Trophoblast cell (in vitro differentiated cells and primary cell): ENCODE measurements at regions not wholly inside any gene's neighbourhood (a gene's known extent, or its start where the extent isn't known, plus 50 kb on each side); places are given as distances from the start of the nearest gene placed in this dataset.
"Not testable (repeated sequence)": the region's sequence is repeated elsewhere in the genome, so short reads cannot be mapped to it uniquely, and the experiment has no call there.

ENCODE experiments used
- DNase-seq, 2 donors: peaks; one replicate each; pipeline ENCODE4 v3.0.0-alpha.2; 2016
- H2AFZ ChIP-seq: 2 replicates; pipeline ENCODE4 v1.6.1; 2013; ENCODE audit warnings: low read length, moderate library complexity, mild to moderate bottlenecking; ENCODE audit not compliant: insufficient read depth, poor library complexity
- H2AK5ac ChIP-seq: 2 replicates; pipeline ENCODE4 v1.6.1; 2013; ENCODE audit warnings: mild to moderate bottlenecking, low read length
- H2BK120ac ChIP-seq: 2 replicates; pipeline ENCODE4 v1.6.1; 2013; ENCODE audit warnings: low read length, mild to moderate bottlenecking, moderate library complexity; ENCODE audit not compliant: insufficient read depth, poor library complexity
- H2BK12ac ChIP-seq: 2 replicates; pipeline ENCODE4 v1.6.1; 2013; ENCODE audit warnings: mild to moderate bottlenecking, low read length, moderate library complexity
- H2BK5ac ChIP-seq: 2 replicates; pipeline ENCODE4 v1.6.1; 2013; ENCODE audit warnings: low read length, low read depth, moderate library complexity, mild to moderate bottlenecking; ENCODE audit not compliant: poor library complexity
- H3K14ac ChIP-seq: 2 replicates; pipeline ENCODE4 v1.6.1; 2013; ENCODE audit warnings: mild to moderate bottlenecking, low read length
- H3K18ac ChIP-seq: 2 replicates; pipeline ENCODE4 v1.6.1; 2013; ENCODE audit warnings: mild to moderate bottlenecking, low read length
- H3K23ac ChIP-seq: 2 replicates; pipeline ENCODE4 v1.6.1; 2013; ENCODE audit warnings: low read length
- H3K27ac ChIP-seq: 2 replicates; pipeline ENCODE4 v1.5.1; 2013; ENCODE audit warnings: low read depth, mild to moderate bottlenecking, inconsistent platforms, low read length, moderate library complexity
- H3K27me3 ChIP-seq: 2 replicates; pipeline ENCODE4 v1.6.1; 2013; ENCODE audit warnings: inconsistent platforms, mild to moderate bottlenecking, low read length, moderate library complexity; ENCODE audit not compliant: insufficient read depth
- H3K36me3 ChIP-seq, 2 experiments: 1 replicate in 1 of 2; 2 replicates in 1 of 2; pipeline ENCODE4 v1.6.1; 2013; ENCODE audit warnings: low read length in 2 of 2, mild to moderate bottlenecking in 2 of 2, moderate library complexity in 1 of 2; ENCODE audit not compliant: insufficient read depth in 2 of 2, control insufficient read depth in 1 of 2
- H3K4ac ChIP-seq: 2 replicates; pipeline ENCODE4 v1.6.1; 2013; ENCODE audit warnings: low read depth, mild to moderate bottlenecking, low read length, moderate library complexity
- H3K4me1 ChIP-seq, 2 experiments: 1 replicate in 1 of 2; 2 replicates in 1 of 2; pipeline ENCODE4 v1.6.1; 2013; ENCODE audit warnings: low read length in 2 of 2, mild to moderate bottlenecking in 2 of 2, moderate library complexity in 1 of 2; ENCODE audit not compliant: insufficient read depth in 2 of 2, control insufficient read depth in 1 of 2
- H3K4me2 ChIP-seq: 2 replicates; pipeline ENCODE4 v1.6.1; 2013; ENCODE audit warnings: inconsistent platforms, mild to moderate bottlenecking, low read length, moderate library complexity
- H3K4me3 ChIP-seq: 2 replicates; pipeline ENCODE4 v1.5.1; 2013; ENCODE audit warnings: mild to moderate bottlenecking, low read depth, low read length, inconsistent platforms
- H3K79me1 ChIP-seq: one replicate; pipeline ENCODE4 v1.6.1; 2013; ENCODE audit warnings: low read length
- H3K79me2 ChIP-seq: 2 replicates; pipeline ENCODE4 v1.6.1; 2013; ENCODE audit warnings: low read length, mild to moderate bottlenecking; ENCODE audit not compliant: control insufficient read depth, insufficient read depth, poor library complexity
- H3K9ac ChIP-seq: 2 replicates; pipeline ENCODE4 v1.6.1; 2013; ENCODE audit warnings: mild to moderate bottlenecking, low read length
- H3K9me3 ChIP-seq: 2 replicates; pipeline ENCODE4 v1.6.1; 2013; ENCODE audit warnings: low read depth, mild to moderate bottlenecking, control low read depth, inconsistent platforms, low read length; ENCODE audit not compliant: insufficient read depth
- H4K12ac ChIP-seq: 2 replicates; pipeline ENCODE4 v1.6.1; 2013; ENCODE audit warnings: low read depth, mild to moderate bottlenecking, low read length, moderate library complexity
- H4K8ac ChIP-seq: 2 replicates; pipeline ENCODE4 v1.6.1; 2013; ENCODE audit warnings: low read depth, mild to moderate bottlenecking, low read length, moderate library complexity
- H4K91ac ChIP-seq: one replicate; pipeline ENCODE4 v1.6.1; 2013; ENCODE audit warnings: low read depth, mild to moderate bottlenecking, low read length, moderate library complexity
- WGBS: extraction: QIAGEN DNeasy Blood & Tissue Kit; methylation state at CpG from one replicate; pipeline ENCODE4 v1.1.7; 2013; ENCODE audit warnings: missing lambda C conversion rate; ENCODE audit not compliant: insufficient read length, insufficient coverage; ENCODE audit errors: extremely low coverage; 5-methylcytosine and 5-hydroxymethylcytosine counted together

DNA sequence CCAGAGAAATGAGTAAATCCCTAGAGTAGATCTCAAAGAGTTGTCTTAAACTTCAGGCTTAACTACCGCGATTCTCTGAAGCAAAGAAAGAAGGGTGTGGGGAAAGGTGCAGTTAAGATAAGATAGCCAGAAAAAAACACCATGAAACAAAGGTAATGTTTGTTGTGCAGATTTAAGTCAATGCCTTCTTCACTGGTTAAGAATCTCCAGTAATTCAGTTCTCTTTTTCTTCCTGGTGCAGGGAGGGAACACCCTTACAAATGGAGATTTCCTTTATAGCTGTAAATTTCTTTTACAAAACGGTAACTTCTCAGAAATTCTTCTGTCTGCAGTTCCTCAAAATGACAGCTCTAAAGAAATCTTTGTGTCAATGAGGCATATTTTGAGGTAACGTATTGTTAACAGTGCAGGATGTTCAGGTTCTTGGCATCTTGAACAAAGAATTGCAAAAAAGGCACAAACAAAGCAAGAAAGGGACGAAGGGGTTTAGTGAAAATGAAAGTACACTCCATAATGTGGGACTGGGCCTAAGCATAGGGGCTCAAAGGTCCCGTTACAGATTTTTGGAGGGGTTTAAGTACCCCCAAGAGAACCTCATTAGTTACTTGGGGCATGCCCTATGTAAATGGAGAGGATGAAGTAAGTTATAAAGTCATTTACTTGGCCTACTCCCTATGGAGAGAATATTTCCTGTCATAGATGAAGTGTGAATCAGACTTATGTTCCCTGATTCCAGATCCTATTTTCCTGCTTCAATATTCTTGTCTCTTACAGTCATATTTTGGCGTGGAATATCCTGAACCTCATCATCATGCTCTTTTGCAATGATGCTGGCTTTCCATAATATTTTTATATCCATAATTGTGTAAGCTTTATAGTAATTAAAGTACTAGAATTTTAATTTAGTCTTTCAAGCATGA lies 492.0 kb downstream of the PCDH11X start:
- no peaks in the 10 kb centered on the region for H3K36me3 ChIP-seq
- no peak overlapping the region for H4K12ac ChIP-seq
- H3K27me3 ChIP-seq: no peaks in the 10 kb centered on the region
- no peaks in the 10 kb centered on the region for H3K4me1 ChIP-seq
- H3K9me3 ChIP-seq: no peaks in the 10 kb centered on the region
- no peak overlapping the region for H3K4ac ChIP-seq
- H3K79me1 ChIP-seq: no peaks in the 10 kb centered on the region
- no peak overlapping the region for H3K9ac ChIP-seq
- WGBS: no CpG with 5 or more reads among the region's 7 CpGs
- H2AFZ ChIP-seq: no peak overlapping the region
- H3K23ac ChIP-seq: no peak overlapping the region
- no peak overlapping the region for H2BK120ac ChIP-seq
- H3K14ac ChIP-seq: no peak overlapping the region
- H3K27ac ChIP-seq: no peak overlapping the region
- no peaks in the 10 kb centered on the region for H3K79me2 ChIP-seq
- no peak overlapping the region for H2BK5ac ChIP-seq
- no peak overlapping the region for H4K91ac ChIP-seq
- no peak overlapping the region for H2BK12ac ChIP-seq
- no peak overlapping the region for H3K4me2 ChIP-seq
- no peak overlapping the region for H3K4me3 ChIP-seq
- no peak overlapping the region for H4K8ac ChIP-seq
- no peak for DNase-seq
- no peak overlapping the region for H3K18ac ChIP-seq
- no peak overlapping the region for H2AK5ac ChIP-seq

DNA sequence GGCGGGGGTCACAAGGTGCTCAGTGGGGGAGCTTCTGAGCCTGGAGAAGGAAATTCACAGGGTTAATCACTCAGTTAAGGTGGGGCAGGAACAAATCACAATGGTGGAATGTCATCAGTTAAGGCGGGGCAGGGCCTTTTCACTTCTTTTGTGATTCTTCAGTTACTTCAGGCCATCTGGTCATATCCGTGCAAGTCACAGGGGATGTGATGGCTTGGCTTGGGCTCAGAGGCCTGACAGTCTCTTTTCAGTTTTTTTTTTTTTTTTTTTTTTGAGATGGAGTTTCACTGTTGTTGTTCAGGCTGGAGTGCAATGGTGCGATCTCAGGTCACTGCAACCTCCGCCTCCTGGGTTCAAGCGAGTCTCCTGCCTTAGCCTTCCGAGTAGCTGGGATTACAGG lies 499.4 kb downstream of the PCDH11X start:
- not testable (repeated sequence) for H3K27me3 ChIP-seq

DNA sequence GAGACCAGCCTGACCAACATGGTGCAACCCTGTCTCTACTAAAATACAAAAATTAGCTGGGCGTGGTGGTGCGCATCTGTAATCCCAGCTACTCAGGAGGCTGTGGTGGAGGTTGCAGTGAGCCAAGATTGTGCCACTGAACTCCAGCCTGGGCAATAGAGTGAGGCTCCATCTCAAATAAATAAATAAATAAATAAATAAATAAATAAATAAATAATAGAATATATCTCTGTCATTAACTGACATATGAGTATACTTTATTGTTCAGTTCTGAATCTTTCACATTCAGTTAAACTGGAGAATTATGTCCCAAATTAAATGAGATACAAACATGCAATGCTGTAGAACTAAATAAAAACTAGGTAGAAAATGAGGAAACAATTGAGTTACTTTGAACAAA lies 501.2 kb downstream of the PCDH11X start:
- not testable (repeated sequence) for H4K91ac ChIP-seq, H2AFZ ChIP-seq, H3K23ac ChIP-seq, H3K79me1 ChIP-seq, H3K27me3 ChIP-seq, H2BK5ac ChIP-seq, H3K4me2 ChIP-seq, H3K18ac ChIP-seq, H3K36me3 ChIP-seq, H2BK120ac ChIP-seq, H3K4me3 ChIP-seq, H3K27ac ChIP-seq, H3K14ac ChIP-seq, H3K9me3 ChIP-seq, H4K12ac ChIP-seq, H4K8ac ChIP-seq, H2AK5ac ChIP-seq, H3K79me2 ChIP-seq, H3K4ac ChIP-seq, H3K4me1 ChIP-seq, DNase-seq, H2BK12ac ChIP-seq, H3K9ac ChIP-seq
- WGBS: no CpG with 5 or more reads among the region's 2 CpGs

More for the DNA sequence above, 499.4 kb downstream of the PCDH11X start:
- DNase-seq, H3K9ac ChIP-seq, H3K4me2 ChIP-seq, H3K18ac ChIP-seq, H3K36me3 ChIP-seq, H4K12ac ChIP-seq, H3K9me3 ChIP-seq, H2AFZ ChIP-seq, H3K4ac ChIP-seq, H2BK5ac ChIP-seq, H2BK12ac ChIP-seq, H3K4me3 ChIP-seq, H4K91ac ChIP-seq, H3K23ac ChIP-seq, H3K14ac ChIP-seq, H2BK120ac ChIP-seq, H3K4me1 ChIP-seq, H3K79me1 ChIP-seq, H3K27ac ChIP-seq, H2AK5ac ChIP-seq, H4K8ac ChIP-seq, H3K79me2 ChIP-seq: not testable (repeated sequence)
- no CpG with 5 or more reads among the region's 7 CpGs for WGBS

DNA sequence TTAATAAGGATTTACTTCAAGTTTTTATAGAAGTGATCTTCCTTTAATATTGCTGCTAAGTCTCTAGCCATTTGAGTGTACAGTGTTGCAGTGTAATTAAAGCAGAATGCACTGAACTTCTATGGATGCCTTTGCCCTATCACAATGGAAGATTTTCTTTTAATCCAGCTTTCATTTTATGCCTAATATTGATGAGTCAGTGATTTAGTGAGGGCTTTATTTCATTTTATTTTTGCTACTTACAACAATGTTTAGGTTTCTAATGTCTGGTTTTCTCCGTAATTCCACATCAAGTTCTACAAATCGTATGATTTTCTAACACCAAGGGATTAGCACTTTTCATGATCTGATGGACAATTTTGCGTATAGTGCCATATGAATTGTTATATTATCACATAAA lies 504.1 kb downstream of the PCDH11X start:
- H3K79me1 ChIP-seq: no peaks in the 10 kb centered on the region

More for the DNA sequence above, 504.1 kb downstream of the PCDH11X start:
- Histone ChIP-seq H3K4me3 (no peak overlapping the region), H2AFZ (no peak overlapping the region), H3K18ac (no peak overlapping the region), H3K9me3 (no peaks in the 10 kb centered on the region), H2AK5ac (no peak overlapping the region), H4K91ac (no peak overlapping the region), H3K4me1 (no peaks in the 10 kb centered on the region), H4K8ac (no peak overlapping the region), H3K4me2 (no peak overlapping the region), H3K79me2 (no peaks in the 10 kb centered on the region), H3K4ac (no peak overlapping the region), H3K27me3 (no peaks in the 10 kb centered on the region), H3K27ac (no peak overlapping the region), H3K9ac (no peak overlapping the region), H3K36me3 (no peaks in the 10 kb centered on the region), H2BK5ac (no peak overlapping the region), H4K12ac (no peak overlapping the region), H3K23ac (no peak overlapping the region), H3K14ac (no peak overlapping the region), H2BK120ac (no peak overlapping the region), H2BK12ac (no peak overlapping the region)
- DNase-seq: no peak
- no CpG with 5 or more reads among the region's 3 CpGs for WGBS
